OCI-LY1 (cell line): ENCODE measurements at regions not wholly inside any gene's neighbourhood (a gene's known extent, or its start where the extent isn't known, plus 50 kb on each side); places are given as distances from the start of the nearest gene placed in this dataset.

ENCODE experiments used
- CTCF ChIP-seq: fragments of 200-600 bp; sonication (generic), shearing (Covaris generic); IDR thresholded peaks from 2 replicates; pipeline ENCODE4 v1.5.1; 2017; ENCODE audit warnings: mild to moderate bottlenecking, antibody characterized with exemption, low read length, moderate library complexity, mixed read lengths
- EZH2 ChIP-seq: fragments of 200-600 bp; sonication (generic), shearing (Covaris generic); IDR thresholded peaks from 2 replicates; pipeline ENCODE4 v1.8.0; 2017; ENCODE audit warnings: borderline replicate concordance, mixed run types, mild to moderate bottlenecking, antibody characterized with exemption, low read length, moderate library complexity, mixed read lengths

- no peak for TF ChIP-seq CTCF
- no peak for TF ChIP-seq EZH2
Observed at GRCh38 chrX:92260102-92260501, 480.9 kb downstream of the PCDH11X start.
